ENCODE measurements at regions not wholly inside any gene's neighbourhood (a gene's known extent, or its start where the extent isn't known, plus 50 kb on each side); places are given as distances from the start of the nearest gene placed in this dataset.
"Not testable (repeated sequence)": the region's sequence is repeated elsewhere in the genome, so short reads cannot be mapped to it uniquely, and the experiment has no call there.

GRCh38 chr9:87029905-87030304 is 82.6 kb upstream of the GAS1 start:
- no peaks in the 10 kb centered on the region for H3K9me3 ChIP-seq (ENCODE audit: low read depth, low read length)
- H3K4me3 ChIP-seq (ENCODE audit: low read length): no peak overlapping the region
- H3K4me1 ChIP-seq (ENCODE audit: insufficient read depth, low read length): no peaks in the 10 kb centered on the region
- no peaks in the 10 kb centered on the region for H3K27me3 ChIP-seq (ENCODE audit: insufficient read depth, low read length)

- Histone ChIP-seq H3K9me3 (ENCODE audit: low read depth, low read length) (no peaks in the 10 kb centered on the region), H3K4me1 (ENCODE audit: insufficient read depth, low read length) (no peaks in the 10 kb centered on the region), H3K4me3 (ENCODE audit: low read length) (no peak overlapping the region), H3K27me3 (ENCODE audit: insufficient read depth, low read length) (no peaks in the 10 kb centered on the region)
Observed at GRCh38 chr9:87034841-87035240, 87.5 kb upstream of the GAS1 start.

GRCh38 chr9:87035879-87036278 is 88.6 kb upstream of the GAS1 start:
- no peaks in the 10 kb centered on the region for H3K4me1 ChIP-seq (ENCODE audit: insufficient read depth, low read length)
- H3K27me3 ChIP-seq (ENCODE audit: insufficient read depth, low read length): no peaks in the 10 kb centered on the region
- H3K9me3 ChIP-seq (ENCODE audit: low read depth, low read length): no peaks in the 10 kb centered on the region
- H3K4me3 ChIP-seq (ENCODE audit: low read length): no peak overlapping the region

- Histone ChIP-seq H3K27me3 (ENCODE audit: insufficient read depth, low read length) (no peaks in the 10 kb centered on the region), H3K9me3 (ENCODE audit: low read depth, low read length) (no peaks in the 10 kb centered on the region)
Observed at GRCh38 chr9:87036506-87036905, 89.2 kb upstream of the GAS1 start.

GRCh38 chr9:87039809-87040392 is 92.6 kb upstream of the GAS1 start:
- Histone ChIP-seq H3K4me3 (ENCODE audit: low read length) (no peak overlapping the region), H3K9me3 (ENCODE audit: low read depth, low read length) (no peaks in the 10 kb centered on the region), H3K4me1 (ENCODE audit: insufficient read depth, low read length) (no peaks in the 10 kb centered on the region), H3K27me3 (ENCODE audit: insufficient read depth, low read length) (no peaks in the 10 kb centered on the region)

More at GRCh38 chr9:87036506-87036905, 89.2 kb upstream of the GAS1 start:
- Histone ChIP-seq H3K4me3 (ENCODE audit: low read length) (no peak overlapping the region), H3K4me1 (ENCODE audit: insufficient read depth, low read length) (no peaks in the 10 kb centered on the region)

GRCh38 chr9:87040410-87041009 is 93.2 kb upstream of the GAS1 start:
- Histone ChIP-seq H3K4me3 (ENCODE audit: low read length) (no peak overlapping the region), H3K9me3 (ENCODE audit: low read depth, low read length) (no peaks in the 10 kb centered on the region), H3K4me1 (ENCODE audit: insufficient read depth, low read length) (no peaks in the 10 kb centered on the region), H3K27me3 (ENCODE audit: insufficient read depth, low read length) (no peaks in the 10 kb centered on the region)

GRCh38 chr9:87041553-87042235 is 94.4 kb upstream of the GAS1 start:
- H3K4me1 ChIP-seq (ENCODE audit: insufficient read depth, low read length); H3K27me3 ChIP-seq (ENCODE audit: insufficient read depth, low read length); H3K9me3 ChIP-seq (ENCODE audit: low read depth, low read length); H3K4me3 ChIP-seq (ENCODE audit: low read length): not testable (repeated sequence)

GRCh38 chr9:87049929-87050608 is 102.8 kb upstream of the GAS1 start:
- not testable (repeated sequence) for H3K4me1 ChIP-seq (ENCODE audit: insufficient read depth, low read length); H3K9me3 ChIP-seq (ENCODE audit: low read depth, low read length); H3K27me3 ChIP-seq (ENCODE audit: insufficient read depth, low read length); H3K4me3 ChIP-seq (ENCODE audit: low read length)

- no peaks in the 10 kb centered on the region for H3K9me3 ChIP-seq (ENCODE audit: low read depth, low read length)
- H3K27me3 ChIP-seq (ENCODE audit: insufficient read depth, low read length): no peaks in the 10 kb centered on the region
- no peaks in the 10 kb centered on the region for H3K4me1 ChIP-seq (ENCODE audit: insufficient read depth, low read length)
- H3K4me3 ChIP-seq (ENCODE audit: low read length): no peak overlapping the region
Observed at GRCh38 chr9:87054999-87055686, 107.8 kb upstream of the GAS1 start.

- Histone ChIP-seq H3K4me1 (ENCODE audit: insufficient read depth, low read length) (no peaks in the 10 kb centered on the region), H3K27me3 (ENCODE audit: insufficient read depth, low read length) (no peaks in the 10 kb centered on the region), H3K4me3 (ENCODE audit: low read length) (no peak overlapping the region), H3K9me3 (ENCODE audit: low read depth, low read length) (no peaks in the 10 kb centered on the region)
Observed at GRCh38 chr9:87059772-87060171, 112.5 kb upstream of the GAS1 start.

- H3K9me3 ChIP-seq (ENCODE audit: low read depth, low read length): no peaks in the 10 kb centered on the region
- no peaks in the 10 kb centered on the region for H3K27me3 ChIP-seq (ENCODE audit: insufficient read depth, low read length)
- H3K4me1 ChIP-seq (ENCODE audit: insufficient read depth, low read length): no peaks in the 10 kb centered on the region
- H3K4me3 ChIP-seq (ENCODE audit: low read length): no peak overlapping the region
Observed at GRCh38 chr9:87062746-87063145, 115.4 kb upstream of the GAS1 start.

- Histone ChIP-seq H3K4me3 (ENCODE audit: low read length) (no peak overlapping the region), H3K9me3 (ENCODE audit: low read depth, low read length) (no peaks in the 10 kb centered on the region), H3K27me3 (ENCODE audit: insufficient read depth, low read length) (no peaks in the 10 kb centered on the region), H3K4me1 (ENCODE audit: insufficient read depth, low read length) (no peaks in the 10 kb centered on the region)
Observed at GRCh38 chr9:87063246-87063645, 115.9 kb upstream of the GAS1 start.

- no peak overlapping the region for H3K4me3 ChIP-seq (ENCODE audit: low read length)
- H3K4me1 ChIP-seq (ENCODE audit: insufficient read depth, low read length): no peaks in the 10 kb centered on the region
- no peaks in the 10 kb centered on the region for H3K27me3 ChIP-seq (ENCODE audit: insufficient read depth, low read length)
- no peaks in the 10 kb centered on the region for H3K9me3 ChIP-seq (ENCODE audit: low read depth, low read length)
Observed at GRCh38 chr9:87063871-87064270, 116.6 kb upstream of the GAS1 start.

GRCh38 chr9:87064311-87064710 is 117.0 kb upstream of the GAS1 start:
- no peaks in the 10 kb centered on the region for H3K4me1 ChIP-seq (ENCODE audit: insufficient read depth, low read length)
- no peak overlapping the region for H3K4me3 ChIP-seq (ENCODE audit: low read length)
- no peaks in the 10 kb centered on the region for H3K9me3 ChIP-seq (ENCODE audit: low read depth, low read length)
- H3K27me3 ChIP-seq (ENCODE audit: insufficient read depth, low read length): no peaks in the 10 kb centered on the region

GRCh38 chr9:87065981-87066380 is 118.7 kb upstream of the GAS1 start:
- H3K4me3 ChIP-seq (ENCODE audit: low read length): no peak overlapping the region

More at GRCh38 chr9:87065981-87066380, 118.7 kb upstream of the GAS1 start:
- H3K4me1 ChIP-seq (ENCODE audit: insufficient read depth, low read length): no peaks in the 10 kb centered on the region
- H3K9me3 ChIP-seq (ENCODE audit: low read depth, low read length): no peaks in the 10 kb centered on the region
- no peaks in the 10 kb centered on the region for H3K27me3 ChIP-seq (ENCODE audit: insufficient read depth, low read length)
